NOMO-1 treated with DMSO at 0.1 percent for 48 hours (cell line): ENCODE measurements at regions not wholly inside any gene's neighbourhood (a gene's known extent, or its start where the extent isn't known, plus 50 kb on each side); places are given as distances from the start of the nearest gene placed in this dataset.

Experiments
- DNase-seq: peaks from one replicate; lab custom pipeline; 2025; ENCODE audit not compliant: unreplicated experiment; lab: John Stamatoyannopoulos, UW

DNA sequence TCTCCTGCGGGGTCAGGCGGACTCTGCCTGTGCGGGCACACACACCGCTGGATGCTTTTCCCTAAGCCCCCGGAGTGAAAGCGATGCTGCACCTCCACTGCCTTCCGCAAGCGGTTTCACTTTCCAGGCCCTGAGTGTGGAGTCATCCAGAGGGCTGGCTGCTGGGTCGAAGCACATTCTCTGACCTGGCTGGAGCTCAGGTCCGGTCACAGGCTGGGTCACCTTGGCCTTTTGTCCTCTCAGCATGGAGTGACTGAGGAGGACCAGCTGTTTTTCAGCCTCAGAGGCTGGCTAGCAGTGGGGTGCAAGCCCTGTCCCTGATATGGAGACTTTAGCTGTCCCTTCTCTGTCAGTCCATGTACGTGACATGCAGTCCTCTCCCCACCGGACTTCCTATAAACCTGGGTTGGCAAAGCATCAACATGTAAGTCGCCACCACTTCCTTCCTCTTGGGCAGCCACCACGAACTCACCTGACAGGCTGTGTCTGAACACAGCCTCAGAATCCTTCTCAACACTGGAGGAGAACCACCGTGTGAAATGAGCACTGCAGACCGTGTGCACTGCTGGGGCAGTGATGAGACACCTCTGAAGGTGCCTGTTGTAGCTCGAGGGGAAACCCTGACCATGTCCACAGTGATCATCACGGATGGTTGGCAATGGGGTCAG lies 51.3 kb downstream of the GADD45G start:
- DNase-seq, result no peak

- DNase-seq, result no peak
Measured at GRCh38 chr9:89657295-89657694, 52.5 kb downstream of the GADD45G start.

DNA sequence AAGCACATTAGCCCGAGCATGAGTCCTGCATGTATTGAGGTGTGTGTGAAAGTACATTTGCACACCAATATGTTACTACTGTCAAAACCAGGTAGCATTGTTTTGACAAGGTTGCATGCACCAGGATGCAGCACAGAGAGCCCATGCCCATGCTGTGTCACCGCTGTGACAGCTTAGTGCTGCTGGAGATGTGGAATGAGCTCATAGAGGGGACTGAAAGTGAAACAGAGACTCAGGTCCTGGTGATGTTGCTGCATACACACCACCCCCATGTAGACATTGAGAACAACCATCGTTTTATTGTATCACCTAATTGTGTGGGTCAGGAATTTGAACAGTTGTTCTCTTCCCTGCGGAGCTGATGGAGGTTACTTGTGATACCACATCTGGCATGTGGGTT lies 53.0 kb downstream of the GADD45G start:
- no peak for DNase-seq

DNA sequence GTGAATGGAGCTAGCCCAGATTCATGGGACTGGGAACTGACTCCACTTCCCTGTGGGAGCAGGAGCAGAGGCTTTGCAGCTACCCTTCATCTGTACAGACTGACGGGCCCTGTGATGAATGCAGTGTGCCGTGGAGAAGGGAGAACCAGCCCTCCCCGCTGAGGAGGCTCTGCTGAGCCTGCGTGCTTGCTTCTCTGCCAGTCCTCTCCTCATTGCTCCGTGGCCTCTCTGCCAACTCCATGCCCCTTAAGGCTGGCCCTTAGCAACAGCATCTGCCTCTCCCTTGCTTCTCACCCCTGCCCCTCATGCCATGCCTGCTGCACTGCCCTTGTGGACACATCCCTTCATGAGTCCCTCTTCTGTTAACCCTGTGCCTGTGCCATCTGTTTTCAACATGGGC lies 53.6 kb downstream of the GADD45G start:
- DNase-seq, result no peak

DNA sequence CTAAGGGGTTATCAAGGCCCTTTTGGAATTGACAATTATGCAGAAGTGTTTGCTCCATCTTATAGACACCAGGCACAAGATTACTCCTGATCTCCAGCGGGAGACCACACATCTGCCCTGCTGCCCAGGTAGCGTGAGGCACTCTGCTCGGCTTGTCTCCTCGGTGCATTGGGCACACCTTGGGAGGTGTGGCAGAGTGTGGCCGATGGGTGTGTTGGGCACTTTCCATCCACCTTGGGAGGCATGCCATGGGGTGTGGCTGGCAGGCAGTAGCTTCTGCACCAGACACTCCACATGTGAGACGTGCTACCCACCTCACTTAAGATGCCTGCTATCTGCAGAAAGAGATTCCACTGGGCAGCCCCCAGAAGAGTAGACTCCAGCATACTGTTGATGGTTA lies 54.1 kb downstream of the GADD45G start:
- no peak for DNase-seq

GRCh38 chr9:89659473-89659872 lies 54.7 kb downstream of the GADD45G start:
- no peak for DNase-seq

GRCh38 chr9:89659891-89660685 lies 55.3 kb downstream of the GADD45G start:
- DNase-seq, result peak; percentile 49

DNA sequence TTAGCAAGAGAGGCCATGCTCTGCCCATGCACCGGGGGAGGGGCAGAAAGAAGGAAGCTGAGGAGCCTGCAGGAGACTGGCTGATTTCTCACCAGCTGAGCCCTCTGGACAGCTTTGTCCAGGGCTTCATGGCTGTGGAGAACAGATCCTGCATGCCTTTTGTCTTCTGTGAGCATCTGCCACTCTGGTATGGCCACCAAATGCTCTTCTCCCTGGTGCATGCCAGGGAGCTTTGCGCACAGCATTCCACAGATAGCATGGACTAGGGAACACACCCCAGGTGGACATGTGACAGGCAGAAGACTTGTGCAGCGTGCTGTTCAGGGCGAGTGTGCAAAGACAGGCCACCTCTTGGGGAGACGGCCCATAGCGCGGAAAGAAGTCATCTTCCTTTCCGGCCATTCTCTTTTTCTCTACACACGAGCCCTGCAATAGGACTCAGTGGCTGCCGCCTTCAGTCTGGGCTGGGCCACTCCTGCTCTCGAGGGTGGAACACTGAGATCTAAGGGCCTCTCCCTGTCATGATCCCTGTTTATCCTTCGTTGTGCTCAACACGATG lies 56.7 kb downstream of the GADD45G start:
- peak; percentile 11 for DNase-seq

GRCh38 chr9:89661956-89662717 lies 57.3 kb downstream of the GADD45G start:
- DNase-seq, result no peak

DNA sequence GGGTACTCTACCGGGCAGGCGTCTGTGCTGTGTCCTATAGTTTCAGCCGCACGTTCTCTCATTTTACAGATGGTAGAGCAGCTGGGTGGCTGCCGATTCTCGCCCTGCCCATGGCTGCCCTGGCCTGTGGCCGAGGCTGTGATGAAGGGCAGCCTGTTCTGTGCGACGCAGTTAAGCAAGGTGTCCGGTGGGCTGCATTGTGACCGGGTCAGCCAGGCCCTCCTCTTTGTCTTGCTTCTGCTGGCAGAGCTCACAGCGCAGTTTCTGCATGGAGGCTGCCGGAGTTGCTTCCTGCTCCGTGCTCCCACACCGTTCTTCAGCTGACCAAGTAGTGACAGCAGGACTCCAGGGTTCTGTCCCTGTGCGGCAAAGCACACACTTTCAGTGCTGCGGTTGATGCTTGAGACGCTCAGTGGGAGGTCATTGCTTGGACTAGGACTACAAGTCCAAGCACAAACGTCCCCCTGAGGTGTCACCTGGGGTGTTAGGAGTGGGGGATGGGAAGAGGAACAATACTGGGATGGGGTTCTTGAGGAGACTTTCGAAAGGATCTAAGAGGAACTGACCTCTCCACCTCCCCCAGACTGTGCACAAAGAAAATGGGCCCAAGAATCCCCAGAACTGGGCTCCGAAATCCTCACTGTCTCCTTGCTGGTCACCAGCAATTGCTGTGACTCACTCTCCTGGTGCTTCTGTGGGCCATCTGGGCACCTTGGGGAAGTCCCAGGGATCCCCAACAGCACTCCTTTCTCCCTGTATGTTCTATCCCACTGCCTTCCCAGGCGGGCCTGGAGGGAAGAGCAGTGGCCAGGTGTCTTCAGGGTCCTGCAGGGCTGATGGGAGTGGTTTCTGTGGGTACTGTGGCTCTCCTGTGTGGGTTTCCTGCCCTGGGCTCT lies 58.2 kb downstream of the GADD45G start:
- peak; percentile 6 for DNase-seq

GRCh38 chr9:89663614-89663970 lies 58.8 kb downstream of the GADD45G start:
- DNase-seq, result no peak

DNA sequence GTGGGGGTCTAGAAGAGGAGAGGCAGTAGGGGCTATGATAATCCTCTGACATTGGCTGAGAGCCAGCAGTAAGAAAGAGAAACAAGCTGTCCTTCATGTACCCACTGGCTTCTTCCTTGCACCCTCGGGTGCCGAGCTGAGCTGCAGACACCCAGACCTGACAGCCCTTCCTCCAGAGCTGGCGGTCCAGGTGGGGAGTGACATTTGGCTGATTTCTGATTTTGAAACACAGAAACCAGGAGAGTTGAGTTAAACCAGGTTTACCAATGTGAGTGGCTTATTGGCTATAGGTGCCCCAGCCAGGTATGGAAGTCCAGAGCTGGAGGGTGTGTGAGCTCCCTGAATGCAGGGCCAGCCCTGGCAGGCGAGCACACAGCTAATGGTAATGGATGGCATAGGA lies 59.2 kb downstream of the GADD45G start:
- no peak for DNase-seq

- no peak for DNase-seq
Measured at GRCh38 chr9:89664896-89665329, 60.1 kb downstream of the GADD45G start.

GRCh38 chr9:89666364-89666763 lies 61.6 kb downstream of the GADD45G start:
- no peak for DNase-seq

- DNase-seq, result no peak
Measured at GRCh38 chr9:89666950-89667349, 62.1 kb downstream of the GADD45G start.

DNA sequence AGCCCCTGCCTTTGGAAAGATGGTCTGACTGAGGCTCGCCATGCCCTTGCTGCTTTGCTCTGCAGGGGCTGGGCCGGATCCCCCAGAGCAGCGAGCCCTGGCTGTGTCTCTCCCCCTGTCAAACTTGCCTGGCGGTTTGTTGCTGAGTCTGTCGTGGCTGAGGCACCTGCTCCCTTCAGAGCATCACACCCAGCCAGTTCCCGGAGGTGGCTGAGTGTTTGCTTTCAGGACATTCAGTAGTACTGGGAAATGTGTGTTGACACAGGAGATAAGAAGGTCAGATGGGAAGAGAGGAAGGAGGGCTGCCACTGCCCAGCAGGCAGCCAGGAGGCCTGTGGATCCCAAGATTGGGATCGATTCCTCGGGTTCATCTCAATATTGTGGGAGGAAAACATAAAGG lies 62.9 kb downstream of the GADD45G start:
- DNase-seq, result no peak

- DNase-seq, result no peak
Measured at GRCh38 chr9:89668216-89668865, 63.5 kb downstream of the GADD45G start.

DNA sequence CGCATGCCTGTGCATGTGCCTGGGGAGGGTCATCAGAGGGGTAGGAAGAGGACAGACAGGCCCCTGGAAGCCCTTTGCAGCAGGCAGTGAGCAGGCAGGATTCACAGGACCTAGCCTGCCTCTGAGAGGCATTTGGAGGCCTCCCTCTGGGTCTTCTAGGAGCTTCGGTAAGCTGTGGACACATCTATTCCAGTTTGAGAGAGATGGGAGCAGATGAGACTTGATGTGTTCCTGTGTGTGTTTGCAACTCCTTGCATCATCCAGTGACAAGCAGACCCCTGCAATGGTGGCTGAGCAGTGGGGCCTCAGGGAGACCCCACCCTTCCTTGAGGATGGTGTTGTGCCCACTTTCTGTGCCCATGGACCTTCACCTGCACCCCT lies 64.0 kb downstream of the GADD45G start:
- no peak for DNase-seq

DNA sequence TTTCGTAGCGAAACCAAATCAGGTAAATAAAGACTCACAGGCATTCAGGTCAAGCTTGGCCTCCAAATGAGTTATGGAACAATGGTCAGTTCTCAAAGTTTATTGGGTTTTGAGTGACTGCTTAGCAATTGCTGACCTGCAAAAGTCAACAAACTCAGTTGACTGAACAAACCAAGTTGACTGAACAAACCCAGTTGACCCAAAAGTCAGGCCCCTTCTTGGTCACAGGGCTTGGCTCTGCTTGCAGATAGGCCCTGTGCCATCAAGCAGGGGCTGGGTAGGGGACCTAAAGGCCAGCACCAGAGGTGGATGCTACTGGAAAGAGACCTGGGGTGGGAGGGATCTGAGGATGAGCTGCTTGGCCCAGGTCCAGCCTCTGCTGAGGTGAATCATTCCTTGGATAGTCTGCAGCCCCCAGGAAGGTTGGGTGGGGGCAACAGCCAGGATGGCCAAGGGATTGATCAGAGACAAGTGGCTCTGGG lies 64.6 kb downstream of the GADD45G start:
- no peak for DNase-seq

GRCh38 chr9:89670114-89670513 lies 65.3 kb downstream of the GADD45G start:
- DNase-seq, result no peak
